Endothelial cell of umbilical vein (primary cell): ENCODE measurements at regions not wholly inside any gene's neighbourhood (a gene's known extent, or its start where the extent isn't known, plus 50 kb on each side); places are given as distances from the start of the nearest gene placed in this dataset.

Experiments
- BruUV-seq: library from RNA; stranded (reverse); fragments of 400-500 nt; replicated peaks from 2 replicates; lab custom pipeline; 2021; lab: Mats Ljungman, UMichigan
- CTCF ChIA-PET: fragments of 300-600, 350-600 bp; sonication (Branson Sonifier 250); formaldehyde crosslinking; loops from one replicate; lab custom pipeline; 2021; ENCODE audit warnings: antibody characterized with exemption, inconsistent platforms; lab: Charles Lee
- POLR2A ChIA-PET: fragments of 300-600, 350-600 bp; sonication (Branson Sonifier 250); formaldehyde crosslinking; loops from one replicate; lab custom pipeline; 2021; ENCODE audit warnings: antibody characterized with exemption, inconsistent platforms; lab: Charles Lee
- DNase-seq: peaks from one replicate; pipeline ENCODE4 v3.0.0-alpha.2; 2011; ENCODE audit warnings: low read depth, low spot score
- FAIRE-seq: peaks from 2 replicates; lab custom pipeline; 2011; peaks lifted over from hg19 to GRCh38; lab: Jason Lieb, UNC
- H2AFZ ChIP-seq: 2 replicates; pipeline ENCODE4 v1.6.0; 2012; ENCODE audit warnings: low read depth, low read length, control low read depth, inconsistent platforms
- H3K27ac ChIP-seq: 2 replicates; pipeline ENCODE4 v1.5.1; 2011; ENCODE audit warnings: low read depth, mild to moderate bottlenecking, control low read depth, low read length, moderate library complexity; ENCODE audit not compliant: insufficient read depth
- H3K27me3 ChIP-seq, 2 experiments: 2 replicates each; pipeline versions ENCODE4 v1.6.0 to v1.6.1; 2011; ENCODE audit warnings: low read length in 2 of 2, mixed read lengths in 1 of 2; ENCODE audit not compliant: control insufficient read depth in 2 of 2, insufficient read depth in 2 of 2
- H3K36me3 ChIP-seq, 2 experiments: 2 replicates in 1 of 2; 3 replicates in 1 of 2; pipeline ENCODE4 v1.5.1; 2011; ENCODE audit warnings: low read length in 2 of 2, mild to moderate bottlenecking in 1 of 2, moderate library complexity in 1 of 2; ENCODE audit not compliant: control insufficient read depth in 2 of 2, insufficient read depth in 2 of 2; ENCODE audit errors: extremely low read depth in 1 of 2
- H3K4me1 ChIP-seq: 3 replicates; pipeline ENCODE4 v1.5.1; 2011; ENCODE audit warnings: mild to moderate bottlenecking, low read length; ENCODE audit not compliant: control insufficient read depth, insufficient read depth; ENCODE audit errors: extremely low read depth
- H3K4me2 ChIP-seq: 2 replicates; pipeline ENCODE4 v1.6.1; 2011; ENCODE audit warnings: low read length, control low read depth, mixed read lengths; ENCODE audit not compliant: insufficient read depth
- H3K4me3 ChIP-seq, 3 experiments: fragments of 200-600 bp in 1 of 3; sonication (generic), shearing (Covaris generic) in 1 of 3; replicated peaks in 1 of 3; 2 replicates each; pipeline ENCODE4 v1.5.1; 2011 to 2016; ENCODE audit warnings: control low read depth in 3 of 3, low read length in 3 of 3, mild to moderate bottlenecking in 2 of 3, inconsistent platforms in 1 of 3, low read depth in 1 of 3, moderate library complexity in 1 of 3; ENCODE audit not compliant: insufficient read depth in 1 of 3
- H3K79me2 ChIP-seq: 2 replicates; pipeline ENCODE4 v1.6.0; 2012; ENCODE audit warnings: low read length, inconsistent platforms; ENCODE audit not compliant: control insufficient read depth, insufficient read depth
- H3K9ac ChIP-seq: replicated peaks from 2 replicates; pipeline ENCODE3; 2011; ENCODE audit warnings: low read length, control low read depth; ENCODE audit not compliant: insufficient read depth; ENCODE audit errors: extremely low read depth
- H3K9me1 ChIP-seq: replicated peaks from 3 replicates; pipeline ENCODE4 v1.6.0; 2011; ENCODE audit warnings: mild to moderate bottlenecking, low read length; ENCODE audit not compliant: control insufficient read depth, insufficient read depth; ENCODE audit errors: extremely low read depth
- H3K9me3 ChIP-seq: replicated peaks from 2 replicates; pipeline ENCODE4 v1.5.1; 2012; ENCODE audit warnings: low read length, inconsistent platforms; ENCODE audit not compliant: control insufficient read depth, insufficient read depth
- H4K20me1 ChIP-seq: replicated peaks from 2 replicates; pipeline ENCODE3; 2011; ENCODE audit warnings: mild to moderate bottlenecking, low read length; ENCODE audit not compliant: control insufficient read depth, insufficient read depth; ENCODE audit errors: extremely low read depth
- CTCF ChIP-seq, 2 donors: IDR thresholded peaks; 1 replicate in 1 of 2; 2 replicates in 1 of 2; pipeline ENCODE4 v1.5.1; 2011; ENCODE audit warnings: low read length in 2 of 2, mild to moderate bottlenecking in 2 of 2, moderate library complexity in 2 of 2, control low read depth in 1 of 2, inconsistent platforms in 1 of 2, low read depth in 1 of 2; ENCODE audit not compliant: insufficient read depth in 1 of 2; ENCODE audit errors: extremely low read depth in 1 of 2
- EZH2 ChIP-seq: IDR thresholded peaks from 2 replicates; pipeline ENCODE4 v1.6.1; 2012; ENCODE audit warnings: borderline replicate concordance, low read depth, mild to moderate bottlenecking, moderate library complexity, low read length, inconsistent platforms; ENCODE audit not compliant: severe bottlenecking
- FOS ChIP-seq: IDR thresholded peaks from 2 replicates; pipeline ENCODE4 v1.6.1; 2011; ENCODE audit warnings: mild to moderate bottlenecking, low read length, moderate library complexity, borderline replicate concordance; ENCODE audit not compliant: insufficient read depth
- GATA2 ChIP-seq: IDR thresholded peaks from 2 replicates; pipeline ENCODE4 v1.7.0; 2011; ENCODE audit warnings: low read depth, mild to moderate bottlenecking, moderate library complexity, mixed read lengths, low read length; ENCODE audit not compliant: insufficient read length, insufficient read depth
- JUN ChIP-seq: IDR thresholded peaks from 2 replicates; pipeline ENCODE4 v1.6.1; 2011; ENCODE audit warnings: borderline replicate concordance, low read depth; ENCODE audit not compliant: insufficient read length, insufficient read depth
- MYC ChIP-seq: IDR thresholded peaks from one replicate; pipeline ENCODE4 v1.6.1; 2011; ENCODE audit warnings: mild to moderate bottlenecking, low read depth, low read length
- POLR2A ChIP-seq: IDR thresholded peaks from 2 replicates; pipeline ENCODE4 v1.6.1; 2012; ENCODE audit warnings: low read depth, mild to moderate bottlenecking, control low read depth, low read length
- POLR2AphosphoS5 ChIP-seq: IDR thresholded peaks from 2 replicates; pipeline ENCODE4 v1.6.1; 2012; ENCODE audit warnings: low read depth, mild to moderate bottlenecking, control low read depth, low read length, moderate library complexity; ENCODE audit not compliant: insufficient read depth
- dilution Hi-C: fragments of 300-500 bp; cut with MboI; formaldehyde crosslinking; loops from one replicate; pipeline ENCODE4 v1.15.0; 2019; ENCODE audit warnings: low sequenced_read_pairs; ENCODE audit not compliant: extremely low pct_ligation_motif_present
- intact Hi-C: fragments of 100-400 bp; cut with micrococcal nuclease; formaldehyde crosslinking; loops from one replicate; pipeline ENCODE4 v1.10.0; 2022
- TF ChIP-seq, protein P1 (sequence below): IDR thresholded peaks from 2 replicates; pipeline ENCODE4 v1.6.1; 2011; ENCODE audit not compliant: insufficient read depth, insufficient read length

GRCh38 chrX:104445591-104445990 is 120.4 kb upstream of the IL1RAPL2 start:
- Histone ChIP-seq H3K4me1 (no peaks in the 10 kb centered on the region), H3K36me3 (no peaks in the 10 kb centered on the region), H2AFZ (no peak overlapping the region), H3K27me3 (no peaks in the 10 kb centered on the region), H4K20me1 (no peaks in the 10 kb centered on the region), H3K79me2 (no peaks in the 10 kb centered on the region), H3K4me2 (no peak overlapping the region), H3K9me1 (no peaks in the 10 kb centered on the region), H3K9ac (no peak overlapping the region), H3K9me3 (no peaks in the 10 kb centered on the region), H3K4me3 (no peak overlapping the region), H3K27ac (no peak overlapping the region)
- no TSS peak for BruUV-seq
- CTCF ChIA-PET, result no interaction called here
- POLR2A ChIA-PET, result no interaction called here
- DNase-seq, result no peak
- TF ChIP-seq FOS (no peak), JUN (no peak), MYC (no peak), POLR2A (no peak), POLR2AphosphoS5 (no peak), EZH2 (no peak), GATA2 (no peak), CTCF (IDR thresholded peaks at IDR 0.05; ENCODE audit: extremely low read depth in 1 of 2, insufficient read depth in 1 of 2, low read depth in 1 of 2, low read length in 2 of 2) (no peak)
- TF ChIP-seq, protein P1, sequence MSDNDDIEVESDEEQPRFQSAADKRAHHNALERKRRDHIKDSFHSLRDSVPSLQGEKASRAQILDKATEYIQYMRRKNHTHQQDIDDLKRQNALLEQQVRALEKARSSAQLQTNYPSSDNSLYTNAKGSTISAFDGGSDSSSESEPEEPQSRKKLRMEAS, result no peak
- dilution Hi-C loops (no loop called here), intact Hi-C loops (no loop called here)
- FAIRE-seq, result no peak
